ENCODE measurements at regions not wholly inside any gene's neighbourhood (a gene's known extent, or its start where the extent isn't known, plus 50 kb on each side); places are given as distances from the start of the nearest gene placed in this dataset.

DNA sequence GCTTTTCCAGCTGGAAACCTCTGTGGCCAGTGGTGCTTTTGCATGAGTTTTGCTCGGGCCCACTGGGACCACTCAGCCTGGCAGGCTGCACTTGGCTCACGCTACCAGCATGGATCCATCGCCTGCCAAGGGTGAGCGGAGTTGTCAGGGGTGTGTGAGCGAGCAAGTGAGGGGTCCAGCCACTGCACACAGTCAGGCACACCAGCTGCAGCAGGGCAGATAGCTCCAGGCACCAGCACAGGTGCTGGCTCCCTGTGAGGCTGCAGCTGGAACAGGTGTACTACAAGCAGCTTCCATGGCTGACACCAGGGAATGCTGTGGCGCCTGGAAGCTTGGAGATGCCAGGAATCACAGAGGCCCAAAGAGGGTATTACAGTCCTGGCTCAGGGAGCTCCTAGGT lies 391.2 kb upstream of the SGCD start:
- TF ChIP-seq, protein P1, sequence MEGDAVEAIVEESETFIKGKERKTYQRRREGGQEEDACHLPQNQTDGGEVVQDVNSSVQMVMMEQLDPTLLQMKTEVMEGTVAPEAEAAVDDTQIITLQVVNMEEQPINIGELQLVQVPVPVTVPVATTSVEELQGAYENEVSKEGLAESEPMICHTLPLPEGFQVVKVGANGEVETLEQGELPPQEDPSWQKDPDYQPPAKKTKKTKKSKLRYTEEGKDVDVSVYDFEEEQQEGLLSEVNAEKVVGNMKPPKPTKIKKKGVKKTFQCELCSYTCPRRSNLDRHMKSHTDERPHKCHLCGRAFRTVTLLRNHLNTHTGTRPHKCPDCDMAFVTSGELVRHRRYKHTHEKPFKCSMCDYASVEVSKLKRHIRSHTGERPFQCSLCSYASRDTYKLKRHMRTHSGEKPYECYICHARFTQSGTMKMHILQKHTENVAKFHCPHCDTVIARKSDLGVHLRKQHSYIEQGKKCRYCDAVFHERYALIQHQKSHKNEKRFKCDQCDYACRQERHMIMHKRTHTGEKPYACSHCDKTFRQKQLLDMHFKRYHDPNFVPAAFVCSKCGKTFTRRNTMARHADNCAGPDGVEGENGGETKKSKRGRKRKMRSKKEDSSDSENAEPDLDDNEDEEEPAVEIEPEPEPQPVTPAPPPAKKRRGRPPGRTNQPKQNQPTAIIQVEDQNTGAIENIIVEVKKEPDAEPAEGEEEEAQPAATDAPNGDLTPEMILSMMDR (IDR thresholded peaks at IDR 0.05; ENCODE audit: insufficient read depth, low read length, poor library complexity, severe bottlenecking) = no peak
- TF ChIP-seq EZH2phosphoT487 (conservative IDR thresholded peaks at IDR 0.05; ENCODE audit: low read length) = no peak
